DMS114 treated with DMSO at 0.1 percent for 48 hours (cell line): ENCODE measurements at regions not wholly inside any gene's neighbourhood (a gene's known extent, or its start where the extent isn't known, plus 50 kb on each side); places are given as distances from the start of the nearest gene placed in this dataset.
"Not testable (repeated sequence)": the region's sequence is repeated elsewhere in the genome, so short reads cannot be mapped to it uniquely, and the experiment has no call there.

Experiments used
- DNase-seq: peaks from one replicate; lab custom pipeline; 2025; ENCODE audit not compliant: unreplicated experiment; lab: John Stamatoyannopoulos, UW

- DNase-seq: no peak
Measured at GRCh38 chr2:41038408-41038807, 586.5 kb upstream of the SLC8A1 start.

- DNase-seq: not testable (repeated sequence)
Measured at GRCh38 chr2:41039750-41040149, 587.9 kb upstream of the SLC8A1 start.

GRCh38 chr2:41040782-41041520 is 589.1 kb upstream of the SLC8A1 start:
- no peak for DNase-seq

GRCh38 chr2:41042343-41042742 is 590.5 kb upstream of the SLC8A1 start:
- DNase-seq: no peak

GRCh38 chr2:41061356-41061755 is 609.5 kb upstream of the SLC8A1 start:
- DNase-seq: no peak

- DNase-seq: no peak
Measured at GRCh38 chr2:41062336-41062735, 610.4 kb upstream of the SLC8A1 start.

- DNase-seq: no peak
Measured at GRCh38 chr2:41066168-41066567, 614.3 kb upstream of the SLC8A1 start.

- no peak for DNase-seq
Measured at GRCh38 chr2:41068740-41069139, 616.9 kb upstream of the SLC8A1 start.

GRCh38 chr2:41078341-41078740 is 626.5 kb upstream of the SLC8A1 start:
- no peak for DNase-seq

GRCh38 chr2:41079011-41079410 is 627.1 kb upstream of the SLC8A1 start:
- DNase-seq: no peak

- DNase-seq: no peak
Measured at GRCh38 chr2:41084321-41084720, 632.4 kb upstream of the SLC8A1 start.

- DNase-seq: no peak
Measured at GRCh38 chr2:41087946-41088345, 636.1 kb upstream of the SLC8A1 start.

GRCh38 chr2:41101281-41101680 is 649.4 kb upstream of the SLC8A1 start:
- DNase-seq: no peak

GRCh38 chr2:41109744-41110143 is 657.9 kb upstream of the SLC8A1 start:
- DNase-seq: no peak

- no peak for DNase-seq
Measured at GRCh38 chr2:41111836-41112627, 660.1 kb upstream of the SLC8A1 start.

- no peak for DNase-seq
Measured at GRCh38 chr2:41116106-41116797, 664.4 kb upstream of the SLC8A1 start.

GRCh38 chr2:41119489-41119888 is 667.6 kb upstream of the SLC8A1 start:
- DNase-seq: no peak

- no peak for DNase-seq
Measured at GRCh38 chr2:41123341-41123740, 671.5 kb upstream of the SLC8A1 start.

- no peak for DNase-seq
Measured at GRCh38 chr2:41127351-41127750, 675.5 kb upstream of the SLC8A1 start.

- DNase-seq: no peak
Measured at GRCh38 chr2:41129988-41130387, 678.1 kb upstream of the SLC8A1 start.

GRCh38 chr2:41137031-41137430 is 685.1 kb upstream of the SLC8A1 start:
- DNase-seq: no peak
